Stomach (tissue), 8 donors: ENCODE measurements at regions not wholly inside any gene's neighbourhood (a gene's known extent, or its start where the extent isn't known, plus 50 kb on each side); places are given as distances from the start of the nearest gene placed in this dataset.

ENCODE experiments used
- DNase-seq, 2 donors: peaks; one replicate each; pipeline versions ENCODE4 v3.0.0 to v3.0.0-alpha.2; 2013 to 2019
- H3K27ac ChIP-seq, 5 donors: fragments of 200-600 bp in 4 of 5; sonication (generic) in 4 of 5; one replicate each; pipeline ENCODE4 v1.5.1; 2013 to 2019; ENCODE audit warnings: mild to moderate bottlenecking in 1 of 5, moderate library complexity in 1 of 5
- H3K27me3 ChIP-seq, 3 donors: fragments of 200-600 bp; sonication (generic); one replicate each; pipeline ENCODE4 v1.5.1; 2017 to 2019; ENCODE audit warnings: mixed run types in 1 of 3
- H3K36me3 ChIP-seq, 4 donors: fragments of 200-600 bp; sonication (generic); 1 replicate in 3 of 4; 2 replicates in 1 of 4; pipeline ENCODE4 v1.5.1; 2016 to 2019
- H3K4me1 ChIP-seq, 4 donors: fragments of 200-600 bp; sonication (generic); one replicate each; pipeline ENCODE4 v1.5.1; 2016 to 2019
- H3K4me3 ChIP-seq, 4 donors: fragments of 200-600 bp; sonication (generic) in 3 of 4; one replicate each; pipeline ENCODE4 v1.5.1; 2016 to 2019; ENCODE audit warnings: mild to moderate bottlenecking in 1 of 4
- H3K9me3 ChIP-seq, 4 donors: fragments of 200-600 bp; sonication (generic); one replicate each; pipeline ENCODE4 v1.5.1; 2016 to 2019
- CTCF ChIP-seq, 7 experiments: fragments of 450-650 bp in 4 of 7; fragments of 200-600 bp in 3 of 7; sonication (generic) in 3 of 7; IDR thresholded peaks; one replicate each; pipeline ENCODE4 v1.5.1; 2016 to 2019; ENCODE audit warnings: antibody characterized with exemption in 7 of 7, control low read depth in 2 of 7, mild to moderate bottlenecking in 1 of 7
- EP300 ChIP-seq: sonication (generic); formaldehyde crosslinking; IDR thresholded peaks from one replicate; pipeline ENCODE4 v1.6.1; 2017; ENCODE audit warnings: antibody characterized with exemption
- POLR2A ChIP-seq, 4 donors: fragments of 450-650 bp; IDR thresholded peaks; one replicate each; pipeline ENCODE4 v1.6.1; 2016; ENCODE audit warnings: antibody characterized with exemption in 4 of 4, control low read depth in 2 of 4, mild to moderate bottlenecking in 1 of 4, moderate library complexity in 1 of 4
- POLR2AphosphoS5 ChIP-seq, 3 donors: sonication (generic); formaldehyde crosslinking; IDR thresholded peaks; one replicate each; pipeline ENCODE4 v1.6.1; 2016; ENCODE audit warnings: antibody characterized with exemption in 3 of 3
- WGBS, 5 donors: extraction: QIAGEN DNeasy Blood & Tissue Kit in 3 of 5; methylation state at CpG; one replicate each; pipeline versions ENCODE4 v1.1.5 to v1.1.7; 2013 to 2018; 5-methylcytosine and 5-hydroxymethylcytosine counted together
- intact Hi-C: fragments of 100-400 bp; cut with DNase I; formaldehyde crosslinking; loops from one replicate; pipeline ENCODE4 v1.15.1; 2023; ENCODE audit warnings: low total_unique reads
- donor health status: healthy with polysubstance abuse.
- donor health status: Bipolar disorder and iron deficiency.
- donor health status: healthy.

GRCh38 chr21:19034560-19034959, 631.0 kb upstream of the TMPRSS15 start:
- Histone ChIP-seq H3K27ac (no peak overlapping the region), H3K4me1 (no peaks in the 10 kb centered on the region), H3K9me3 (no peaks in the 10 kb centered on the region), H3K27me3 (no peaks in the 10 kb centered on the region), H3K36me3 (no peaks in the 10 kb centered on the region), H3K4me3 (no peak overlapping the region)
- DNase-seq: no peak
- TF ChIP-seq POLR2AphosphoS5 (IDR thresholded peaks at IDR 0.05) (no peak), EP300 (no peak), POLR2A (IDR thresholded peaks at IDR 0.05) (no peak), CTCF (IDR thresholded peaks at IDR 0.05) (no peak)
- intact Hi-C loops: no loop called here
- 44 to 62% (median 52%) methylated on average over 2 of the region's 2 CpGs for WGBS, 5 donors

- DNase-seq: no peak
- Histone ChIP-seq H3K36me3 (no peaks in the 10 kb centered on the region), H3K9me3 (no peaks in the 10 kb centered on the region), H3K27me3 (no peaks in the 10 kb centered on the region), H3K27ac (no peak overlapping the region), H3K4me1 (no peaks in the 10 kb centered on the region), H3K4me3 (no peak overlapping the region)
- 21 to 74% (median 37%) methylated on average over 2 of the region's 2 CpGs for WGBS, 5 donors
- TF ChIP-seq CTCF (IDR thresholded peaks at IDR 0.05) (no peak), POLR2AphosphoS5 (IDR thresholded peaks at IDR 0.05) (no peak), POLR2A (IDR thresholded peaks at IDR 0.05) (no peak), EP300 (no peak)
- intact Hi-C loops: no loop called here
Observed at GRCh38 chr21:19045876-19046275, 642.3 kb upstream of the TMPRSS15 start.

- H3K27me3 ChIP-seq: no peaks in the 10 kb centered on the region
- intact Hi-C loops: no loop called here
- peak in 1 of 2 donors; percentile 16 for DNase-seq
- no peak overlapping the region for H3K27ac ChIP-seq
- no peaks in the 10 kb centered on the region for H3K36me3 ChIP-seq
- TF ChIP-seq EP300: no peak
- TF ChIP-seq POLR2A (IDR thresholded peaks at IDR 0.05): no peak
- no peak for TF ChIP-seq CTCF (IDR thresholded peaks at IDR 0.05)
- no peak for TF ChIP-seq POLR2AphosphoS5 (IDR thresholded peaks at IDR 0.05)
- H3K4me1 ChIP-seq: no peaks in the 10 kb centered on the region
- H3K4me3 ChIP-seq: no peak overlapping the region
- WGBS, 5 donors: 47 to 51% (median 49%) methylated on average over 4 of the region's 4 CpGs
- H3K9me3 ChIP-seq: peaks cover 0 to 11% (median 0%) of the 10 kb centered on the region in 4 donors
Observed at GRCh38 chr21:19048098-19048672, 644.6 kb upstream of the TMPRSS15 start.

GRCh38 chr21:19049567-19049966, 646.0 kb upstream of the TMPRSS15 start:
- peaks cover 0 to 11% (median 0%) of the 10 kb centered on the region in 4 donors for H3K9me3 ChIP-seq
- no peaks in the 10 kb centered on the region for H3K4me1 ChIP-seq
- H3K27me3 ChIP-seq: no peaks in the 10 kb centered on the region
- WGBS, 5 donors: 73 to 78% (median 77%) methylated on average over 4 of the region's 4 CpGs
- no peaks in the 10 kb centered on the region for H3K36me3 ChIP-seq
- no peak overlapping the region for H3K27ac ChIP-seq
- TF ChIP-seq POLR2A (IDR thresholded peaks at IDR 0.05) (no peak), POLR2AphosphoS5 (IDR thresholded peaks at IDR 0.05) (no peak), EP300 (no peak), CTCF (IDR thresholded peaks at IDR 0.05) (no peak)
- DNase-seq: no peak
- intact Hi-C loops: no loop called here
- H3K4me3 ChIP-seq: no peak overlapping the region
